NCI-H187 (cell line): ENCODE measurements at regions not wholly inside any gene's neighbourhood (a gene's known extent, or its start where the extent isn't known, plus 50 kb on each side); places are given as distances from the start of the nearest gene placed in this dataset.

Source experiments
- DNase-seq, 2 experiments: peaks; one replicate each; lab custom pipeline; 2025; lab: John Stamatoyannopoulos, UW

GRCh38 chr1:115233598-115233997 is 104.5 kb downstream of the NGF start:
- no peak for DNase-seq

DNA sequence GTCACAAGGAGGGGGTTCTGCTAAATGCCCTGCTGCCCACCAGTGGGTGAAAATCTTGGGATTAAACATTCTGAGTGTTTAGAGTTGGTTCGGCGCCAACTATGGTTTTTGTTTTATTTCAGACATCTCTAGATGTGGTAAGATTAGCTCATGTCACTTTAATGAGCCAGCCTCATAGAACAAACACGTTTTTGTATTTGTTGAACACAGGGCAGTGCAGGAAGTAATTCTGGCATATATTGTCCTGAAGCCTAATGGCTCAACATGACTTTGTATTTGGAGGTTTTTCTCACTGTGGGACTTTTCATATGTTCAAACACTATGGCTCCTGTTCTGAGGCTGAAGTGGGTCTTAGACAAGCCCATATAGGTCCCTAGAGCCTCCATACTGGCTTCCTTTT is 107.8 kb downstream of the NGF start:
- DNase-seq: no peak

DNA sequence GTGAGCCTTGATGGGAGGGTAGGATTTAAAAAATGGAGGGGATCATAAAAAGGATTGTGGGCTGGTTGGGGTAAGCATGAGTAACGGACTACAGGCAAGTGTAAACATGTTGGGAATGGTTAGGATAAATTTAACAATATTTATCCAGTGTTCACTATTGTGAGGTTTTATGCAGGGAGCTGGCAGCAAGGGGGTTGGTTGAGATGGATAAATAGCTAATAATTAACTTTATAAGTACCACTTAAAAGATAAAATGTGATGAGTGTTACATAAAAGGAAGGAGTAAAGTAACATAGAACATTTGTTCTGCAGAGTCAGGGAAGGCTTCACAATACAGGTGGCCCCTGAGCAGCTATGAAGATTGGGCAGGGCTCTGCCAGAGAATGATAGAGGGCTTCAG is 109.0 kb downstream of the NGF start:
- DNase-seq: no peak

DNA sequence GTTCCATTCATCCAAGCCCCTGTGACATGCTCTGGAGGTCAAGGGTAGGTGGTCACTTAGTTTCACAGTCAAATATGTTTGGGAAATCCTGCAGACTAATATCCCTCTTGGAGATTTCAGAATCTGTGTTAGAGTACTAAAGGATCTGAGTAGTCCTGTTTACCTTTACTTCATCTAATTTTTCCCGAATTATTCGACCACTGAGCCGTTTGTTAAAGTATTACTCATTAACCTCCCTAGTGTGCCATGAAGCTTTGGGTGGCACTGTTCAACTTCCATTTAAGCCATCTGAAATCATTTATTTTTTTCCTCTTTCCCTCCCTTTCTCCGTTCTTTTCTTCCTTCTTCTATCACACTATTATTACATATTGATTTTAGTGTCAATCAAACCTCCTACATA is 109.9 kb downstream of the NGF start:
- DNase-seq: no peak

DNA sequence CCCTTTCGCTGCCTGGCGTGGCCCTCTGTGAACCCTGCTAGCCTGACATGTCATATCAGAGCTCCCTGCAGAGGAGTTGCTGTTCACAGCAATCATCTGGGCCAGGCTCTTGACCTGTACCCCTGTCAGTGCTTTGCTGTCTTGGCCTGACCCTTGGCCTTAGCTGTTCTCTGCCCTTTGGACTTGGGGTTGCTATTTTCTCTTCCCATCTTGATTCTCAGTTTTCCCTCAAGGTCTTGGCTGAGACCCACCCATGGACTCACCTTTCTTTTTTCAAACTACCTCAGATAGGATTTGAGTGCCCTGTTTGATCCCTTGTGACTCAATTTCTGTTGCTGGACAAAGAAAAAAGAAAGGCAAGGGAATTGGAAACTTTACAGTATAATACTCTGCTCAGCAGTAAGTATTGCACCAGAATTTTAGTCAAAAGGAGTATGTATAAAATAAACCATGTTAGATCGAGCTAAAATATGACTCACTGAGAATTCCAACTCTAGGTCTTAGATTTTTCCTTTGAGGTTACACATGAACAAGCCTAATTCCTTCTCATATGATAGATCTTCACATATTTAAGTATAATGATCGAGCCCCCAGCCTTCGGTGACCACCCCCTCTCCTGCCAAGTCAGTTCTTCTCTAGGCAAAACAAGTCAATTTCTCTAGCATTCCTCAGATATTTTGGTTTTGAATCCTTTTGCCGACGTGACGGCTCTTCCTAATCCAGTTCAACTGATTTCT is 110.5 kb downstream of the NGF start:
- DNase-seq: no peak

GRCh38 chr1:115225993-115226685 is 111.9 kb downstream of the NGF start:
- no peak for DNase-seq

GRCh38 chr1:115224636-115225035 is 113.4 kb downstream of the NGF start:
- DNase-seq: no peak

DNA sequence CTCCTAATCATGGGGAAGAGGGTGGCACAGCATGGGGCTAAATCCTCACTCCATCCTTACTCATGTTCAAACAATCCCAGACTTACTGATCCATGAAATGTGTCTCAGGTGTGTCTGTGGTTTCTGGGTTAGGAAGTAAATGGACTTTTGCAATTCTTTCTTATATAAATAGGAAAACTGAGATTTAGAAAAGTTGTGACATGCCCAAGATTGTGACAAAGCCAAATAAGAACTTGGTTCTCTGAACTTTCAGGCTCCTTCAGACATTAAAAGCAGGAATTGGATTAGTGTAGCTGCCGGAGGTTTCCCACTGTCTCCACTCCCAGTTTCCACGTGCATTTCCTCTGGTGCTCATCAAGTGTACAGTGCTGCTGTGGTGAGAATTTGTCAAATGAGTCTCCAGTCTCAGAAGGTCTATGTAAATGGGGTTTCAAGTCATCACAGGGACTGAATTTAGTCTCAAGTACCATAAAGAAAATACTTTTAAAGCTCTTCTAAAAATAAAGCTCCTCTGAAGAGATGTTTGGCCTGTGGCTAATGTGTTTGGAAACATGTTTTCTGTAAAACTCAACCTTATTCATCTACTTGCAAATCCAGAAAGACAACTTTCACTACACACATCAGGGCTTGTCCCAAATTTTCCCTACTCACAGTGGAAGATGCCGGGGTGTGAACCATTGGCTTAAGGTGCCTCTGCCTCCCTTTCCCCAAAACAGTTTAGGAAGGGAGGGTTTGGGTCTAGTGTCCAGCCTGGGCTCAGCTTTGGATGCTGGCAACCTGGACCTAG is 115.2 kb downstream of the NGF start:
- DNase-seq: peak in 1 of 2 experiments; percentile 13

GRCh38 chr1:115220340-115221270 is 117.4 kb downstream of the NGF start:
- no peak for DNase-seq

GRCh38 chr1:115219927-115220326 is 118.1 kb downstream of the NGF start:
- no peak for DNase-seq

DNA sequence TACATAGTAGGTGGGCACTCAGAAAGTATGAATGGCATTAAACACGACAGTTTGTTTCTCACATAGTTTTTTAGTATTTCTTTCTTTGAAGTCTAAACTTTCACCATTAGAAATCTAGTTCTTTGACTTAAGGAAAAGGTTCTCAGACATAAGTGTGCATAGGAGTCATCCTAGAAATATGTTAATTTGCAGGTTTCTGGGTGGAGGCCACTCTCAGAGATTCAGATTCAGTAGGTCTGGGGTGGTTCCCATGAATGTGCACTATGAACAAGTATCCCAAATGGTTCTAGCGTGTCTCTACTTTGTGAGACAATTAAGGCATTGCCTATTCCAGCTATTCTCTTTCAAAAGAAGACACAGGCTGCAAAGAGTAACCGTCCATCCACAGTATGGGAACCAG is 119.3 kb downstream of the NGF start:
- no peak for DNase-seq

GRCh38 chr1:115218034-115218405 is 120.0 kb downstream of the NGF start:
- DNase-seq: no peak

DNA sequence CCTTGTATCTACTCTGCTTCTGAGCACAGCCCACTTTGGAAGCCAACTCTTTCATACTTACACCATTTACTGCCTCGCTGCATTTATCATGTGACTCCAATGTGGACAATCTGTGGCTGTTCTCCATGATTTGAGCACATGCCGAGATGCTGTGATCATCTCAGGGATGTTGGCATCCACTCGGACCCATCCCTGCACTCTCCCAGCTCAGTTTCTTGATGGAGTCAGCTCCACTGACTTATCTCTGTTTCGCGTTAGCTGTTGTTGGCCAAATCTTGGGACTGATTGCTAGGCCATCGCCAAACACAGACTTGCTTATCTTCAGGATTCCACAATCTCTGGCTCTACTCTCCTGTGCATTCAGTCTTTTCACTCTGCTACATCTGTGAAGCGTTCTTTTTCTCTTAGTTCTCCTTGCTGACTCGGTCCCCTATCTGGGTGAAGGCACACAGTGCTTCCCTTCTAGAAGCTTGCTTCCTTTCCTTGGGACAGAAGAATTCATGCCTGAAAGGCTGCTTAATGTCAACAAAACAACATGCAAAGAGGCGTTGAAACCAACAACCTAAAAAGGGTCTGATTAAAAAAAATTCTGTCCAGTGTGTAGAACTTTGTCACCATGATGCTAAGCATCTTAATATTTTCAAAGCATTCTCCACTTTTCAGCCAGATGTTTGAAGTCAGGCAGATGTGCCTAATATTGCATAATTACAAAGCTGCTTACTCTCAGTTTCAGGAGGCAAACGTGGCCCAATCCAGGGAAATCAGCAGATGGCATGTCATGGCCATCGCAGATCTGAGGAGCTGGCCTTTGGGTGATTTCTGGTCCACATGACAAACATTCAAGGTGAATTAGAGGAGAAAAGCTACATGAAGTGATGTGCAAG is 120.7 kb downstream of the NGF start:
- DNase-seq: no peak

GRCh38 chr1:115215703-115216521 is 122.1 kb downstream of the NGF start:
- no peak for DNase-seq

DNA sequence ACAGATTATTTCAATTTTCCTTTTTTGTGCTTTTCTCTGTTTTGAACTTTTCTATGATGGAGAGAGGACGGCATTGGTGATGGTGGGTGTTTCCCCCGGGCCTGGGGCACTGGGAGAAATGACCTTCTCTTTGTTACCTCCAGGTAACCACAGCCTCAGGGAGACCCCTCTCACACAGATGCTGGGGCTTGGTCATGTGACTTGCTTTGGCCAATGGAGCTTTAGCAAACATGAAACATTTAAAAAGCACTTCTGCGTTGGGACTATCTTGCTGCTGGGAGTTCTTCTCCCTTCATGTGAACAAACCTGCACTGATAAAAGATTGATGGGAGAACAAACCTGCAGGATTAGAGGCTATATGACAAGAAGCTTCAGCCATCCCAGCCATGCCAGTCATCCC is 122.9 kb downstream of the NGF start:
- DNase-seq: no peak

- no peak for DNase-seq
These were observed 124.0 kb downstream of the NGF start for GRCh38 chr1:115214098-115214497.

DNA sequence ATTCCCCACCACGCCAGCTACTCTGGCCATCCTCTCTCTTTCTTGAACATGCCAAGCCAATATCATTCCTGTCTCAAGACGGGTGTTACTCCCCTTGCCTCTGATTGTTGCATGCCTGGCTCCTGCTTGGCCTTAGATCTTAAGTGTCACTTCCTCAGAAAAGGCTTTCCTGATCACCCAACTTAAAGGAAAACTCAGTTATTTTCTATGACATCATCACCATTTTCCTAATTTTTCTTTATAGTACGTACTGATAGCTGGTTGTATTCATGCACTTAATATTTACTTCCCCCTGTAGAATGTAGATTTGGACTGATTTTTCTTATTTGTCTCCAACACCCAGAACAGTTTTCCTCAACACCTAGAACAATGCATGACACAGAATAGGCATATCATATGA is 123.8 kb upstream of the TSPAN2 start:
- no peak for DNase-seq

DNA sequence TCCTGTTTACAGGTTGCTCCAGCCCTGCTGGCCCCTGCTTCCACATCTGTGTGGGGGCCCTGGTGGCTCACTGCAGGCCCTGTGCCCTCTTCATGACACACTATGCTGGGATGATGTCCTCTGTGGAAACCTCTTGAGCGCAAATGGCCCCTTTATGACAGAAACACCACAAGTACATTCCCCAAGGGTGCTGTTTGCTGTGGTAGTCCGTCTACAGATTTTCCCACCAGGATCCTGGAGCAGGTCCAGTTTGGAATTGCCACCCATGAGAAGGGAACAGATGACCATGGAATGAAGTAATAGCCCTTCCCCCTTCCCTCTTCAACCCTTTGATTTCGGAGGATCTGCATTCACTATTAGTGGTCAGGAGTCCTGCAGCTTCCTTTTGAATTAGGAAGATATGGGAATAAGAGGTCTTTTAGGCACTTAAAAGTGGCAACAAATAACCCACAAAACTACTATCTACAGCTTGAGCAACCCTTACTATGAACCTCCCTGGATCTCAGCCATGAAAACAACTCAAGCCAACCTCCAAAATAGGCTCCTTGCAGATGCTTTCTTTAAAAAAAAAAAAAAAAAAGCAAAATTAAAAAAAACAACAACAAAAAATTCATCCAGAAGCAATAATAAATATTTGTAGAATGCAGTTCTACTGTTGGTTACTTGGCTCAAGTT is 121.9 kb upstream of the TSPAN2 start:
- no peak for DNase-seq

GRCh38 chr1:115210302-115210711 is 121.0 kb upstream of the TSPAN2 start:
- no peak for DNase-seq
